ENCODE measurements at regions not wholly inside any gene's neighbourhood (a gene's known extent, or its start where the extent isn't known, plus 50 kb on each side); places are given as distances from the start of the nearest gene placed in this dataset.
A peak's percentile ranks its signal among the peaks of the same experiment; 100 is the strongest.

GRCh38 chr5:28370896-28371295 lies 1332.5 kb upstream of the CDH9 start:
- no peaks in the 10 kb centered on the region for H3K79me2 ChIP-seq (ENCODE audit: insufficient read depth, low read length)
- H3K9me3 ChIP-seq (ENCODE audit: insufficient read depth, low read length, severe bottlenecking): no peaks in the 10 kb centered on the region
- H3K36me3 ChIP-seq (ENCODE audit: insufficient read depth, low read length): no peaks in the 10 kb centered on the region
- TF ChIP-seq EZH2 (IDR thresholded peaks at IDR 0.05; ENCODE audit: borderline replicate concordance, low read depth, low read length, severe bottlenecking): no peak
- TF ChIP-seq CTCF (IDR thresholded peaks at IDR 0.05; ENCODE audit: borderline replicate concordance, extremely low read depth, low read length, poor library complexity, severe bottlenecking): no peak
- H3K27ac ChIP-seq (ENCODE audit: low read length): no peak overlapping the region
- H3K4me3 ChIP-seq (ENCODE audit: low read depth in 1 of 2, low read length in 2 of 2): no peak overlapping the region
- no peak for DNase-seq
- no peak overlapping the region for H3K4me2 ChIP-seq (ENCODE audit: insufficient read depth, low read length)
- no peak overlapping the region for H2AFZ ChIP-seq (ENCODE audit: low read depth, low read length)
- ATAC-seq (ENCODE audit: insufficient read depth, low read depth): no peak
- H3K4me1 ChIP-seq (ENCODE audit: insufficient read depth, low read length): no peaks in the 10 kb centered on the region
- no peaks in the 10 kb centered on the region for H3K27me3 ChIP-seq (ENCODE audit: insufficient read depth, low read length, poor library complexity)
- no peak overlapping the region for H3K9ac ChIP-seq (ENCODE audit: low read depth, low read length)
- H4K20me1 ChIP-seq (ENCODE audit: insufficient read depth, low read length): no peaks in the 10 kb centered on the region

- Histone ChIP-seq H3K79me2 (ENCODE audit: insufficient read depth, low read length) (no peaks in the 10 kb centered on the region), H3K4me2 (ENCODE audit: insufficient read depth, low read length) (no peak overlapping the region), H3K27me3 (ENCODE audit: insufficient read depth, low read length, poor library complexity) (no peaks in the 10 kb centered on the region), H3K36me3 (ENCODE audit: insufficient read depth, low read length) (no peaks in the 10 kb centered on the region), H3K9me3 (ENCODE audit: insufficient read depth, low read length, severe bottlenecking) (no peaks in the 10 kb centered on the region), H3K4me3 (ENCODE audit: low read depth in 1 of 2, low read length in 2 of 2) (no peak overlapping the region), H2AFZ (ENCODE audit: low read depth, low read length) (no peak overlapping the region), H3K9ac (ENCODE audit: low read depth, low read length) (no peak overlapping the region), H3K27ac (ENCODE audit: low read length) (no peak overlapping the region), H3K4me1 (ENCODE audit: insufficient read depth, low read length) (no peaks in the 10 kb centered on the region), H4K20me1 (ENCODE audit: insufficient read depth, low read length) (no peaks in the 10 kb centered on the region)
- TF ChIP-seq EZH2 (IDR thresholded peaks at IDR 0.05; ENCODE audit: borderline replicate concordance, low read depth, low read length, severe bottlenecking): no peak
- no peak for ATAC-seq (ENCODE audit: insufficient read depth, low read depth)
- no peak for DNase-seq
These were observed 1331.0 kb upstream of the CDH9 start for GRCh38 chr5:28369418-28369817.

- Histone ChIP-seq H2AFZ (ENCODE audit: low read depth, low read length) (peak overlapping the region; percentile 39; the same call in 1 of the 2 replicates), H3K79me2 (ENCODE audit: insufficient read depth, low read length) (no peaks in the 10 kb centered on the region), H3K4me2 (ENCODE audit: insufficient read depth, low read length) (no peak overlapping the region), H3K9ac (ENCODE audit: low read depth, low read length) (no peak overlapping the region), H3K27ac (ENCODE audit: low read length) (no peak overlapping the region), H3K4me1 (ENCODE audit: insufficient read depth, low read length) (no peaks in the 10 kb centered on the region), H3K4me3 (ENCODE audit: low read depth in 1 of 2, low read length in 2 of 2) (no peak overlapping the region), H3K36me3 (ENCODE audit: insufficient read depth, low read length) (no peaks in the 10 kb centered on the region), H3K27me3 (ENCODE audit: insufficient read depth, low read length, poor library complexity) (no peaks in the 10 kb centered on the region), H3K9me3 (ENCODE audit: insufficient read depth, low read length, severe bottlenecking) (no peaks in the 10 kb centered on the region), H4K20me1 (ENCODE audit: insufficient read depth, low read length) (no peaks in the 10 kb centered on the region)
- no peak for TF ChIP-seq EZH2 (IDR thresholded peaks at IDR 0.05; ENCODE audit: borderline replicate concordance, low read depth, low read length, severe bottlenecking)
- DNase-seq: no peak
- no peak for ATAC-seq (ENCODE audit: insufficient read depth, low read depth)
These were observed 1317.4 kb upstream of the CDH9 start for GRCh38 chr5:28355831-28356230.

GRCh38 chr5:28346696-28347095 lies 1308.3 kb upstream of the CDH9 start:
- Histone ChIP-seq H3K4me2 (ENCODE audit: insufficient read depth, low read length) (no peak overlapping the region), H3K9me3 (ENCODE audit: insufficient read depth, low read length, severe bottlenecking) (no peaks in the 10 kb centered on the region), H3K27me3 (ENCODE audit: insufficient read depth, low read length, poor library complexity) (no peaks in the 10 kb centered on the region), H2AFZ (ENCODE audit: low read depth, low read length) (no peak overlapping the region), H4K20me1 (ENCODE audit: insufficient read depth, low read length) (no peaks in the 10 kb centered on the region), H3K79me2 (ENCODE audit: insufficient read depth, low read length) (no peaks in the 10 kb centered on the region), H3K9ac (ENCODE audit: low read depth, low read length) (no peak overlapping the region), H3K27ac (ENCODE audit: low read length) (no peak overlapping the region), H3K4me3 (ENCODE audit: low read depth in 1 of 2, low read length in 2 of 2) (no peak overlapping the region), H3K4me1 (ENCODE audit: insufficient read depth, low read length) (no peaks in the 10 kb centered on the region), H3K36me3 (ENCODE audit: insufficient read depth, low read length) (no peaks in the 10 kb centered on the region)
- ATAC-seq (ENCODE audit: insufficient read depth, low read depth) (no peak), DNase-seq (no peak)
- no peak for TF ChIP-seq CTCF (IDR thresholded peaks at IDR 0.05; ENCODE audit: borderline replicate concordance, extremely low read depth, low read length, poor library complexity, severe bottlenecking)
- TF ChIP-seq EZH2 (IDR thresholded peaks at IDR 0.05; ENCODE audit: borderline replicate concordance, low read depth, low read length, severe bottlenecking): no peak

Measured in DND-41 (cell line).